Neuronal stem cell (in vitro differentiated cells): ENCODE measurements at regions not wholly inside any gene's neighbourhood (a gene's known extent, or its start where the extent isn't known, plus 50 kb on each side); places are given as distances from the start of the nearest gene placed in this dataset.

Experiments
- DNase-seq: peaks from one replicate; pipeline ENCODE4 v3.0.0-alpha.2; 2013; ENCODE audit warnings: low spot score
- H2AFZ ChIP-seq: one replicate; pipeline ENCODE4 v1.6.1; 2013; ENCODE audit warnings: mild to moderate bottlenecking, low read length, inconsistent platforms
- H2AK5ac ChIP-seq: 2 replicates; pipeline ENCODE4 v1.6.1; 2013; ENCODE audit warnings: low read depth, mild to moderate bottlenecking, inconsistent platforms, low read length, moderate library complexity, mixed read lengths
- H2BK120ac ChIP-seq: 2 replicates; pipeline ENCODE4 v1.6.1; 2013; ENCODE audit warnings: low read depth, mild to moderate bottlenecking, inconsistent platforms, low read length, moderate library complexity, mixed read lengths
- H2BK12ac ChIP-seq: one replicate; pipeline ENCODE4 v1.6.1; 2013; ENCODE audit warnings: low read length, inconsistent platforms
- H2BK15ac ChIP-seq: 2 replicates; pipeline ENCODE4 v1.6.1; 2013; ENCODE audit warnings: mild to moderate bottlenecking, low read length, inconsistent platforms, mixed read lengths
- H2BK5ac ChIP-seq: one replicate; pipeline ENCODE4 v1.6.1; 2013; ENCODE audit warnings: inconsistent platforms, mild to moderate bottlenecking, low read length, moderate library complexity
- H3K14ac ChIP-seq: one replicate; pipeline ENCODE4 v1.6.1; 2013; ENCODE audit warnings: low read length, inconsistent platforms
- H3K18ac ChIP-seq: 2 replicates; pipeline ENCODE4 v1.6.1; 2013; ENCODE audit warnings: low read length, inconsistent platforms
- H3K23ac ChIP-seq: 2 replicates; pipeline ENCODE4 v1.6.1; 2013; ENCODE audit warnings: low read depth, mild to moderate bottlenecking, mixed read lengths, low read length, inconsistent platforms; ENCODE audit not compliant: poor library complexity
- H3K27ac ChIP-seq: replicated peaks from 3 replicates; pipeline ENCODE4 v1.5.1; 2013; ENCODE audit warnings: low read length, inconsistent platforms
- H3K27me3 ChIP-seq, 3 experiments: 2 replicates each; pipeline ENCODE4 v1.6.1; 2013; ENCODE audit warnings: low read length in 3 of 3, mild to moderate bottlenecking in 2 of 3, inconsistent platforms in 1 of 3, low read depth in 1 of 3, mixed read lengths in 1 of 3, moderate library complexity in 1 of 3; ENCODE audit not compliant: control insufficient read depth in 3 of 3, insufficient read depth in 3 of 3
- H3K36me3 ChIP-seq, 2 donors: replicated peaks in 1 of 2; 2 replicates each; pipeline ENCODE4 v1.6.1; 2013; ENCODE audit warnings: low read length in 2 of 2; ENCODE audit not compliant: control insufficient read depth in 2 of 2, insufficient read depth in 2 of 2
- H3K4ac ChIP-seq: 2 replicates; pipeline ENCODE4 v1.6.1; 2013; ENCODE audit warnings: inconsistent platforms, mild to moderate bottlenecking, low read length, moderate library complexity
- H3K4me1 ChIP-seq, 2 donors: 1 replicate in 1 of 2; 2 replicates in 1 of 2; pipeline ENCODE4 v1.6.1; 2013; ENCODE audit warnings: low read length in 2 of 2, low read depth in 1 of 2; ENCODE audit not compliant: control insufficient read depth in 2 of 2, insufficient read depth in 1 of 2
- H3K4me2 ChIP-seq: one replicate; pipeline ENCODE4 v1.6.1; 2013; ENCODE audit warnings: mild to moderate bottlenecking, low read length, inconsistent platforms; ENCODE audit not compliant: insufficient read depth, poor library complexity, severe bottlenecking
- H3K4me3 ChIP-seq, 2 donors: 2 replicates each; pipeline ENCODE4 v1.5.1; 2013; ENCODE audit warnings: low read length in 2 of 2, mild to moderate bottlenecking in 2 of 2, inconsistent platforms in 1 of 2, moderate library complexity in 1 of 2
- H3K79me1 ChIP-seq: one replicate; pipeline ENCODE4 v1.6.1; 2013; ENCODE audit warnings: low read depth, mild to moderate bottlenecking, inconsistent platforms, low read length, moderate library complexity
- H3K9ac ChIP-seq: one replicate; pipeline ENCODE4 v1.6.1; 2013; ENCODE audit warnings: mild to moderate bottlenecking, low read depth, low read length, inconsistent platforms; ENCODE audit not compliant: poor library complexity
- H3K9me3 ChIP-seq, 2 donors: replicated peaks in 1 of 2; 2 replicates each; pipeline versions ENCODE3 to v1.6.1; 2013; ENCODE audit warnings: low read length in 2 of 2, mild to moderate bottlenecking in 2 of 2, inconsistent platforms in 1 of 2, low read depth in 1 of 2, mixed read lengths in 1 of 2, moderate library complexity in 1 of 2; ENCODE audit not compliant: control insufficient read depth in 2 of 2, insufficient read depth in 1 of 2
- H4K8ac ChIP-seq: one replicate; pipeline ENCODE4 v1.6.1; 2013; ENCODE audit warnings: low read depth, mild to moderate bottlenecking, inconsistent platforms, low read length, moderate library complexity
- H4K91ac ChIP-seq: one replicate; pipeline ENCODE4 v1.6.1; 2013; ENCODE audit warnings: low read length, low read depth, mild to moderate bottlenecking, inconsistent platforms; ENCODE audit not compliant: poor library complexity
- WGBS, 2 donors: extraction: QIAGEN DNeasy Blood & Tissue Kit; methylation state at CpG; one replicate each; pipeline ENCODE4 v1.1.7; 2013; ENCODE audit warnings: missing lambda C conversion rate in 2 of 2, mixed read lengths in 1 of 2; ENCODE audit not compliant: insufficient read length in 2 of 2, insufficient replicate concordance in 1 of 2; ENCODE audit errors: extremely low coverage in 2 of 2; 5-methylcytosine and 5-hydroxymethylcytosine counted together

DNA sequence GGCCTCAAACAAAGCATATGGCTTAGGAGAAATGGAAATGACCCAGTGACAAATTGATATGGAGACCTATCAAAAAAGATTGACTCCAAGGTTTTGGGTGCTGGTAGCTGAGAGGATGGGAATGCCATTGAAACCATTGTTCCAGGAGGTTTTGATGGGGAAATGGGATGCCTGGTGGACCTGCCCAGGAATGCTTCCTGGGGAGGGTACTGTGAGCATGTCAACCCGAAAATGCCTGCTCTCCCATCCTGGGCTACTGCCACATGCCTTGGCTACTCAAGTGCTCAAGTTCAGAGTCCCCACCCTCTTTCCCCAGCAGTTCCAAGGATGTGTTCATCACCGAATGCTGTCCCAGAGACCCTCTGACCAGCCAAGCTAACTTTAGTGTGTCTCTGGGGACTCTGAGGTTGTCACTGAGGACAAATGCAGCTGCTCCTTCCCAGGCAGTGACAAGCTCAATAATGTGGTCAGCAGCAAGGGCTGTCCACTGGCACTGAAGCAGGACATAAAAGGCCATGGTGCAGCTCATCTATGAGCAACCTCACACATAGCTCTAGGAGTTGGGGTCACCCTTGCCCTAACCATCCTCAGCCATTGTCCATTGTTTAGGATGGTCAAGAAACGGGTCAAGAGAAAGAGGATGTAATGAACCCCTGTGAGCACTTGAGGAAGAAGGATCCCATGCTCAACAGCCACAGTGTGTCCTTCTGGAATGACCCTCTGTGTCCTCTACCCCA lies 83.7 kb downstream of the TRIM29 start:
- no peak overlapping the region for H2BK12ac ChIP-seq
- no peaks in the 10 kb centered on the region for H3K79me1 ChIP-seq
- no peak overlapping the region for H2BK15ac ChIP-seq
- H3K27ac ChIP-seq: no peak overlapping the region
- WGBS, 2 donors: no CpG with 5 or more reads among the region's 3 CpGs
- H3K4me1 ChIP-seq: peaks cover 11 to 30% of the 10 kb centered on the region in 2 donors
- no peak overlapping the region for H3K14ac ChIP-seq
- no peak overlapping the region for H2AFZ ChIP-seq
- H3K4ac ChIP-seq: no peak overlapping the region
- DNase-seq: no peak
- H4K8ac ChIP-seq: no peak overlapping the region
- no peak overlapping the region for H3K4me3 ChIP-seq
- H3K9ac ChIP-seq: no peak overlapping the region
- peaks cover 0 to 2% of the 10 kb centered on the region in 2 donors for H3K36me3 ChIP-seq
- no peak overlapping the region for H3K4me2 ChIP-seq
- H3K27me3 ChIP-seq: peaks cover 0 to 7% (median 0%) of the 10 kb centered on the region in 3 experiments
- H4K91ac ChIP-seq: no peak overlapping the region
- H3K9me3 ChIP-seq: peaks cover 0 to 4% of the 10 kb centered on the region in 2 donors
- peak overlapping the region; percentile 1 for H2AK5ac ChIP-seq
- H3K18ac ChIP-seq: peak overlapping the region; percentile 5
- H3K23ac ChIP-seq: no peak overlapping the region
- H2BK120ac ChIP-seq: no peak overlapping the region
- no peak overlapping the region for H2BK5ac ChIP-seq

DNA sequence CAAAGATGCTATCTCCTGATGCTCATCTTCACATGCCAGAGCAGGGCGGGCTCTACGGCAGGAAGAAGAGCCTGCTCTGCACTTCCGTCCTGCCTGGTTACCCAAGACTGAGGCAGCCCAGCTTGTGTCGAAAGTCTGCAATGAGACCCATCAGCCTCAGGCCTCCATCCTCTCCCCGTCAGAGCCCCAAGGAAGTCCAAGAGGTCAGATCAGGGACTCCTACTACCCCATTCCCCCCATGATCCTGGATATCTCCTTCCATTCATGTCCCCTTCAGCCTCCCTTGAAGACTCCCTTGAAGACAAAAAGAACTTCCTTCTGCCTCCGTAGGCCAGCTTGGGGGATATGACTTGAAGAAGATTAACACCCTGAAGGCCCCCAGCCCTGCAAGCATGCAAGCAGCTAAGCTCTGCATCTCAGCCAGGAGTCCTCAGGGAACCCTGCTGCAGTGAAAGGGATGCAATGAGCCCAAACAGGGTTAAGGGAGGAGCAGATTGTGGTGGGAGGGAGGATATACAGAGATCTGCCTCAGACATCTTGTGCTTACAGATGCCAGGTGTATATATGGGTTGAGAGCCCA lies 85.6 kb downstream of the TRIM29 start:
- H3K18ac ChIP-seq: no peak overlapping the region
- DNase-seq: no peak
- WGBS, 2 donors: no CpG with 5 or more reads among the region's 6 CpGs
- no peak overlapping the region for H2BK5ac ChIP-seq
- H3K4ac ChIP-seq: no peak overlapping the region
- no peak overlapping the region for H4K91ac ChIP-seq
- H3K4me3 ChIP-seq: no peak overlapping the region
- H3K27ac ChIP-seq: no peak overlapping the region
- H3K79me1 ChIP-seq: no peaks in the 10 kb centered on the region
- H3K36me3 ChIP-seq: peaks cover 0 to 2% of the 10 kb centered on the region in 2 donors
- H4K8ac ChIP-seq: no peak overlapping the region
- H3K9me3 ChIP-seq: peaks cover 0 to 4% of the 10 kb centered on the region in 2 donors
- no peak overlapping the region for H2BK12ac ChIP-seq
- no peak overlapping the region for H3K23ac ChIP-seq
- no peak overlapping the region for H3K14ac ChIP-seq
- H3K27me3 ChIP-seq: peaks cover 0 to 3% (median 0%) of the 10 kb centered on the region in 3 experiments
- no peak overlapping the region for H2BK15ac ChIP-seq
- no peak overlapping the region for H2AFZ ChIP-seq
- peaks cover 4 to 16% of the 10 kb centered on the region in 2 donors for H3K4me1 ChIP-seq
- no peak overlapping the region for H3K4me2 ChIP-seq
- H3K9ac ChIP-seq: no peak overlapping the region
- H2BK120ac ChIP-seq: no peak overlapping the region
- H2AK5ac ChIP-seq: no peak overlapping the region

DNA sequence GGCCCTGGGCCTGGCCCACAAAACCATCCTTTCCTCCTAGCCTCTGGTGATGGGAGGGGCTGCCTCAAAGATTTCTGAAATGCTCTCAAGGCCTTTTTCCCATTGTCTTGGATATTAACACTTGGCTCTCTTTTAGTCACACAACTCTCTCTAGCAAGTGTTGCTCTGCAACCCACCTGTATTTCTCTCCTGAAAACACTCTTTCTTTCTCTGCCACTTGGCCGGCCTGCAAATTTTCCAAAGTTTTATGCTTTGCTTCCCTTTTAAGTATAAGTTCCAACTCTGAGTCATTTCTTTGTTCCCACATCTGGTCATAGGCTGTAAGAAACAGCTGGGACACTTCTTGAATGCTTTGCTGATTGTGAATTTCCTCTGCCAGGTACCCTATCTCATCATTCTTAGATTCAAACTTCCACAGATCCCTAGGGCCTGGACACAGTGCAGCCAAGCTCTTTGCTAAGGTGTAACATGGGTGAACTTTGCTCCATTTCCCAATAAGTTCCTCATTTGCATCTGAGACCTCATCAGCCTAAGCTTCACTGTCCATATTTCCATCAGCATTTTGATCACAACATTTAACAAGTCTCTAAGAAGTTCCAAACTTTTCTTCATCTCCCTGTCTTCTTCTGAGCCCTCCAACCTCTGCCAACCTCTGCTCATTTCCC lies 93.8 kb downstream of the TRIM29 start:
- Histone ChIP-seq H2BK12ac (no peak overlapping the region), H4K91ac (no peak overlapping the region), H3K27ac (no peak overlapping the region), H2AK5ac (no peak overlapping the region), H3K9ac (no peak overlapping the region), H3K4me1 (peaks cover 0 to 15% of the 10 kb centered on the region in 2 donors), H2AFZ (no peak overlapping the region), H2BK5ac (no peak overlapping the region), H3K9me3 (peaks cover 0 to 2% of the 10 kb centered on the region in 2 donors), H3K4me2 (no peak overlapping the region), H2BK15ac (no peak overlapping the region), H2BK120ac (no peak overlapping the region), H4K8ac (no peak overlapping the region), H3K36me3 (no peaks in the 10 kb centered on the region), H3K23ac (no peak overlapping the region), H3K4ac (no peak overlapping the region), H3K18ac (no peak overlapping the region), H3K4me3 (no peak overlapping the region), H3K79me1 (no peaks in the 10 kb centered on the region), H3K14ac (no peak overlapping the region), H3K27me3 (peaks cover 0 to 5% (median 0%) of the 10 kb centered on the region in 3 experiments)
- WGBS, 2 donors: no CpG with 5 or more reads among the region's 1 CpG
- DNase-seq: no peak

DNA sequence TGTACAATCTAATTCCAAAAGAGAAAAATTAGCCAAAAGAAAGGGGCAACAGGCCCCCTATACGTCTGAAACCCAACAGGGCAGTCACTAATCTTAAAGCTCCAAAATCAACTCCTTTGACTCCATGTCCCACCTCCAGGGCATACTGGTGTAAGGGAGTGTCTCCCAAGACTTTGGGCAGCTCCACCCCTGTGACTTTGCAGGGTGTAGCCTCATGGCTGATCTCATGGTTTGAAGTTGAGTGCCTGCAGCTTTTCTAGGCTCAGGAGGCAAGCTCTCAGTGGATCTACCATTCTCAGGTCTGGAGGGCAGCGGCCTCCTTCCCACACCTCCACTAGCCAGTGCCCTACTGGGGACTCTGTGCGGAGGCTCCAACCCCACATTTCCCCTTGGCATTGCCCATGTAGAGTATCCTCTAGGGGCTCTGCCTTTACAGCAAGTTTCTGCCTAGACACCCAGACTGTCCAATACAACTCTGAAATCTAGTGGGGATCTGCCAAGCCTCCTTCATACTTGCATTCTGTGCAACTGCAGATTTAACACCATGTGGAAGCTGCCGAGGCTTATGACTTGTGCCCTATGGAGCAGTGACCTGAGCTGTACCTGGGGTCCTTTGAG lies 94.5 kb downstream of the TRIM29 start:
- Histone ChIP-seq H2AFZ (no peak overlapping the region), H4K91ac (no peak overlapping the region), H3K27me3 (peaks cover 0 to 8% (median 0%) of the 10 kb centered on the region in 3 experiments), H4K8ac (no peak overlapping the region), H3K4me2 (no peak overlapping the region), H2BK12ac (no peak overlapping the region), H3K9me3 (peaks cover 0 to 2% of the 10 kb centered on the region in 2 donors), H3K9ac (no peak overlapping the region), H2BK5ac (no peak overlapping the region), H3K27ac (no peak overlapping the region), H2AK5ac (no peak overlapping the region), H3K14ac (no peak overlapping the region), H3K4me3 (no peak overlapping the region), H2BK15ac (no peak overlapping the region), H3K18ac (no peak overlapping the region), H2BK120ac (no peak overlapping the region), H3K79me1 (no peaks in the 10 kb centered on the region), H3K4me1 (peaks cover 0 to 15% of the 10 kb centered on the region in 2 donors), H3K36me3 (no peaks in the 10 kb centered on the region), H3K23ac (no peak overlapping the region), H3K4ac (no peak overlapping the region)
- DNase-seq: no peak
- WGBS, 2 donors: no CpG with 5 or more reads among the region's 4 CpGs
